Adrenal gland (tissue), 5 donors: ENCODE measurements at regions not wholly inside any gene's neighbourhood (a gene's known extent, or its start where the extent isn't known, plus 50 kb on each side); places are given as distances from the start of the nearest gene placed in this dataset.

Experiments used
- POLR2A ChIP-seq, 2 donors: fragments of 450-650 bp; IDR thresholded peaks; one replicate each; pipeline ENCODE4 v1.6.1; 2017; ENCODE audit warnings: antibody characterized with exemption in 2 of 2, mild to moderate bottlenecking in 2 of 2, moderate library complexity in 1 of 2
- TF ChIP-seq, protein P1 (sequence below), 6 experiments: fragments of 450-650 bp in 4 of 6; fragments of 200-600 bp in 2 of 6; sonication (generic) in 1 of 6; IDR thresholded peaks; 1 replicate in 5 of 6; 2 replicates in 1 of 6; pipeline versions ENCODE4 v1.5.1 to v1.8.0; 2016 to 2021; ENCODE audit warnings: antibody characterized with exemption in 6 of 6, mild to moderate bottlenecking in 2 of 6, moderate library complexity in 1 of 6
- donor health status: DM: no; HTN: no; CAD: no.

DNA sequence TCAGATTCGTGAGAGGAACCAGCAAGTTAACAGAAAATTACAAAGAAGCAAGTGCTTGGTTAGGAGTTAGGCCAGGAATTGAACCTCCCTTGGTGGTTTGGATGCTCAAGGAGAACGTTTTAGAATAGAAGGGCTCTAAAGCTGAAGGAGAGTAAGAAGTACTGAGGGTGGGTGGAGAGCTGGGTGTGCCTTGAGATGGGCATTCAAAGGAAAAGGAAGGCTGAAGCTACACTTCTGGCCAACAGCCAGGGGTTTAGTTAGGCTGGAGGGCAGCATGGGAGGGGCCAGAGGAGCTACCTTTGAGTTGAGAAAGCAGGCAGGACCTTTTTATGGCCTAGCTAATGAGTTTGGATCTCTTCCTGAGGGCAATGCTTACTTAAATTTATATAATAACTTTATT, 421.2 kb downstream of the CCDC91 start:
- TF ChIP-seq, protein P1, sequence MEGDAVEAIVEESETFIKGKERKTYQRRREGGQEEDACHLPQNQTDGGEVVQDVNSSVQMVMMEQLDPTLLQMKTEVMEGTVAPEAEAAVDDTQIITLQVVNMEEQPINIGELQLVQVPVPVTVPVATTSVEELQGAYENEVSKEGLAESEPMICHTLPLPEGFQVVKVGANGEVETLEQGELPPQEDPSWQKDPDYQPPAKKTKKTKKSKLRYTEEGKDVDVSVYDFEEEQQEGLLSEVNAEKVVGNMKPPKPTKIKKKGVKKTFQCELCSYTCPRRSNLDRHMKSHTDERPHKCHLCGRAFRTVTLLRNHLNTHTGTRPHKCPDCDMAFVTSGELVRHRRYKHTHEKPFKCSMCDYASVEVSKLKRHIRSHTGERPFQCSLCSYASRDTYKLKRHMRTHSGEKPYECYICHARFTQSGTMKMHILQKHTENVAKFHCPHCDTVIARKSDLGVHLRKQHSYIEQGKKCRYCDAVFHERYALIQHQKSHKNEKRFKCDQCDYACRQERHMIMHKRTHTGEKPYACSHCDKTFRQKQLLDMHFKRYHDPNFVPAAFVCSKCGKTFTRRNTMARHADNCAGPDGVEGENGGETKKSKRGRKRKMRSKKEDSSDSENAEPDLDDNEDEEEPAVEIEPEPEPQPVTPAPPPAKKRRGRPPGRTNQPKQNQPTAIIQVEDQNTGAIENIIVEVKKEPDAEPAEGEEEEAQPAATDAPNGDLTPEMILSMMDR (IDR thresholded peaks at IDR 0.05), result no peak
- no peak for TF ChIP-seq POLR2A (IDR thresholded peaks at IDR 0.05)
